ENCODE measurements at regions not wholly inside any gene's neighbourhood (a gene's known extent, or its start where the extent isn't known, plus 50 kb on each side); places are given as distances from the start of the nearest gene placed in this dataset.
"Not testable (repeated sequence)": the region's sequence is repeated elsewhere in the genome, so short reads cannot be mapped to it uniquely, and the experiment has no call there.

GRCh38 chrX:89759076-89759685 is 162.5 kb upstream of the TGIF2LX start:
- DNase-seq (ENCODE audit: extremely low spot score); H3K36me3 ChIP-seq (ENCODE audit: insufficient read depth); H3K4me3 ChIP-seq (ENCODE audit: low read depth, low read length); H3K4me1 ChIP-seq (ENCODE audit: insufficient read depth); H3K27ac ChIP-seq (ENCODE audit: low read depth): not testable (repeated sequence)
- WGBS = 72% methylated on average over 5 of the region's 5 CpGs

- H3K36me3 ChIP-seq (ENCODE audit: insufficient read depth); H3K27ac ChIP-seq (ENCODE audit: low read depth); DNase-seq (ENCODE audit: extremely low spot score); H3K4me3 ChIP-seq (ENCODE audit: low read depth, low read length); H3K4me1 ChIP-seq (ENCODE audit: insufficient read depth): not testable (repeated sequence)
- WGBS = 75% methylated on average over 3 of the region's 3 CpGs
Observed at GRCh38 chrX:89771639-89772038, 150.1 kb upstream of the TGIF2LX start.

GRCh38 chrX:89811440-89811839 is 110.3 kb upstream of the TGIF2LX start:
- 86% methylated on average over 3 of the region's 3 CpGs for WGBS
- not testable (repeated sequence) for H3K4me3 ChIP-seq (ENCODE audit: low read depth, low read length); H3K4me1 ChIP-seq (ENCODE audit: insufficient read depth); H3K36me3 ChIP-seq (ENCODE audit: insufficient read depth); H3K27ac ChIP-seq (ENCODE audit: low read depth); DNase-seq (ENCODE audit: extremely low spot score)

- not testable (repeated sequence) for H3K27ac ChIP-seq (ENCODE audit: low read depth); DNase-seq (ENCODE audit: extremely low spot score); H3K4me1 ChIP-seq (ENCODE audit: insufficient read depth); H3K4me3 ChIP-seq (ENCODE audit: low read depth, low read length); H3K36me3 ChIP-seq (ENCODE audit: insufficient read depth)
- 86% methylated on average over 6 of the region's 6 CpGs for WGBS
Observed at GRCh38 chrX:89839723-89840122, 82.0 kb upstream of the TGIF2LX start.

- H3K4me1 ChIP-seq (ENCODE audit: insufficient read depth); H3K27ac ChIP-seq (ENCODE audit: low read depth); H3K36me3 ChIP-seq (ENCODE audit: insufficient read depth); H3K4me3 ChIP-seq (ENCODE audit: low read depth, low read length): not testable (repeated sequence)
- peak; percentile 0 for DNase-seq (ENCODE audit: extremely low spot score)
- 20% methylated on average over 4 of the region's 4 CpGs for WGBS
Observed at GRCh38 chrX:89871662-89872061, 50.0 kb upstream of the TGIF2LX start.
